HG02885 (cell line): ENCODE measurements at regions not wholly inside any gene's neighbourhood (a gene's known extent, or its start where the extent isn't known, plus 50 kb on each side); places are given as distances from the start of the nearest gene placed in this dataset.
"Not testable (repeated sequence)": the region's sequence is repeated elsewhere in the genome, so short reads cannot be mapped to it uniquely, and the experiment has no call there.

Source experiments
- ATAC-seq: cut with Tn5 transposase; IDR thresholded peaks from one replicate; pipeline ENCODE4 v1.9.1; 2021; ENCODE audit warnings: mild to moderate bottlenecking; ENCODE audit not compliant: unreplicated experiment, poor library complexity

GRCh38 chr2:2738684-2739083 is 407.6 kb upstream of the MYT1L start:
- ATAC-seq = no peak

- ATAC-seq = no peak
Observed at GRCh38 chr2:2738276-2738675, 407.2 kb upstream of the MYT1L start.

GRCh38 chr2:2735041-2735440 is 404.0 kb upstream of the MYT1L start:
- ATAC-seq = no peak

- ATAC-seq = no peak
Observed at GRCh38 chr2:2734308-2734707, 403.2 kb upstream of the MYT1L start.

- ATAC-seq = no peak
Observed at GRCh38 chr2:2733818-2734217, 402.7 kb upstream of the MYT1L start.

- no peak for ATAC-seq
Observed at GRCh38 chr2:2732331-2733119, 401.4 kb upstream of the MYT1L start.

- ATAC-seq = no peak
Observed at GRCh38 chr2:2731816-2732284, 400.8 kb upstream of the MYT1L start.

- no peak for ATAC-seq
Observed at GRCh38 chr2:2731101-2731815, 400.2 kb upstream of the MYT1L start.

- no peak for ATAC-seq
Observed at GRCh38 chr2:2730301-2730833, 399.3 kb upstream of the MYT1L start.

- ATAC-seq = no peak
Observed at GRCh38 chr2:2729246-2729645, 398.2 kb upstream of the MYT1L start.

GRCh38 chr2:2728635-2729034 is 397.6 kb upstream of the MYT1L start:
- ATAC-seq = no peak

GRCh38 chr2:2727876-2728511 is 396.9 kb upstream of the MYT1L start:
- no peak for ATAC-seq

GRCh38 chr2:2726163-2726562 is 395.1 kb upstream of the MYT1L start:
- ATAC-seq = no peak

- no peak for ATAC-seq
Observed at GRCh38 chr2:2723064-2723463, 392.0 kb upstream of the MYT1L start.

GRCh38 chr2:2721296-2721835 is 390.3 kb upstream of the MYT1L start:
- ATAC-seq = no peak

GRCh38 chr2:2720806-2721205 is 389.7 kb upstream of the MYT1L start:
- ATAC-seq = not testable (repeated sequence)

- no peak for ATAC-seq
Observed at GRCh38 chr2:2720351-2720750, 389.3 kb upstream of the MYT1L start.

GRCh38 chr2:2719781-2720180 is 388.7 kb upstream of the MYT1L start:
- no peak for ATAC-seq

- ATAC-seq = no peak
Observed at GRCh38 chr2:2719015-2719414, 387.9 kb upstream of the MYT1L start.

- no peak for ATAC-seq
Observed at GRCh38 chr2:2717406-2717805, 386.3 kb upstream of the MYT1L start.

GRCh38 chr2:2716771-2717170 is 385.7 kb upstream of the MYT1L start:
- no peak for ATAC-seq
